ENCODE measurements at regions not wholly inside any gene's neighbourhood (a gene's known extent, or its start where the extent isn't known, plus 50 kb on each side); places are given as distances from the start of the nearest gene placed in this dataset.

GRCh38 chr7:153454306-153454705 is 597.9 kb upstream of the DPP6 start:
- TF ChIP-seq RAD21 (IDR thresholded peaks at IDR 0.05) = no peak
- TF ChIP-seq CTCF (IDR thresholded peaks at IDR 0.05; ENCODE audit: low read depth, low read length, missing input control) = no peak
- TF ChIP-seq TAF1 (conservative IDR thresholded peaks at IDR 0.05) = no peak
- TF ChIP-seq MAX (IDR thresholded peaks at IDR 0.05) = no peak
- TF ChIP-seq GABPA (IDR thresholded peaks at IDR 0.05 in 1 of 2, conservative IDR thresholded peaks at IDR 0.05 in 1 of 2) = no peak
- TF ChIP-seq YY1 (IDR thresholded peaks at IDR 0.05) = no peak
- no peak for TF ChIP-seq JUND (IDR thresholded peaks at IDR 0.05)
- no peak for TF ChIP-seq SP1 (IDR thresholded peaks at IDR 0.05)

Measured in liver (tissue), 3 donors.